ENCODE measurements at regions not wholly inside any gene's neighbourhood (a gene's known extent, or its start where the extent isn't known, plus 50 kb on each side); places are given as distances from the start of the nearest gene placed in this dataset.

- DNase-seq = no peak
- H3K4me1 Mint-ChIP-seq = no peaks in the 10 kb centered on the region
- no peak overlapping the region for H3K27ac Mint-ChIP-seq
- Histone ChIP-seq H3K79me2 (ENCODE audit: insufficient read depth, low read length) (no peaks in the 10 kb centered on the region), H3K27ac (ENCODE audit: low read depth in 1 of 2, low read length in 2 of 2) (no peak overlapping the region), H3K27me3 (ENCODE audit: control insufficient read depth in 2 of 2, insufficient read depth in 2 of 2, low read length in 2 of 2) (no peaks in the 10 kb centered on the region), H3K9ac (ENCODE audit: insufficient read depth, low read length, poor library complexity, severe bottlenecking) (no peak overlapping the region), H4K20me1 (ENCODE audit: insufficient read depth, low read length) (no peaks in the 10 kb centered on the region), H3K4me3 (replicated peaks in 1 of 3; ENCODE audit: low read depth in 2 of 3, low read length in 3 of 3) (no peak overlapping the region), H3K9me3 (replicated peaks in 1 of 2; ENCODE audit: control insufficient read depth in 1 of 2, insufficient read depth in 1 of 2, low read length in 2 of 2) (peaks cover 0 to 10% of the 10 kb centered on the region in 2 donors), H2AFZ (ENCODE audit: insufficient read depth, low read depth, low read length, poor library complexity, severe bottlenecking) (no peak overlapping the region), H3K4me2 (replicated peaks; ENCODE audit: extremely low read depth, low read length, poor library complexity, severe bottlenecking) (no peak overlapping the region), H3K4me1 (ENCODE audit: control insufficient read depth in 1 of 2, insufficient read depth in 2 of 2, low read length in 2 of 2) (no peaks in the 10 kb centered on the region), H3K36me3 (replicated peaks in 1 of 2; ENCODE audit: control insufficient read depth in 1 of 2, insufficient read depth in 2 of 2, low read length in 2 of 2) (no peaks in the 10 kb centered on the region)
- no peaks in the 10 kb centered on the region for H3K36me3 Mint-ChIP-seq
- no peak overlapping the region for H3K4me3 Mint-ChIP-seq
- H3K9me3 Mint-ChIP-seq = peaks cover 2 to 12% (median 8%) of the 10 kb centered on the region in 7 donors
- WGBS (ENCODE audit: insufficient coverage) = no CpG with 5 or more reads among the region's 7 CpGs
- TF ChIP-seq CTCF (IDR thresholded peaks at IDR 0.05) = no peak
- intact Hi-C loops (cut with micrococcal nuclease) = no loop called here
- H3K27me3 Mint-ChIP-seq (ENCODE audit: low read depth in 3 of 3) = no peaks in the 10 kb centered on the region
Measured at GRCh38 chr3:21345382-21345976, 405.5 kb downstream of the ZNF385D start.

- no peak overlapping the region for H3K4me3 Mint-ChIP-seq
- intact Hi-C loops (cut with micrococcal nuclease) = no loop called here
- peaks cover 0 to 2% (median 0%) of the 10 kb centered on the region in 3 donors for H3K27me3 Mint-ChIP-seq (ENCODE audit: low read depth in 3 of 3)
Measured at GRCh38 chr3:21331857-21332256, 419.2 kb downstream of the ZNF385D start.

More at GRCh38 chr3:21331857-21332256, 419.2 kb downstream of the ZNF385D start:
- Histone ChIP-seq H3K36me3 (replicated peaks in 1 of 2; ENCODE audit: control insufficient read depth in 1 of 2, insufficient read depth in 2 of 2, low read length in 2 of 2) (no peaks in the 10 kb centered on the region), H4K20me1 (ENCODE audit: insufficient read depth, low read length) (no peaks in the 10 kb centered on the region), H3K4me2 (replicated peaks; ENCODE audit: extremely low read depth, low read length, poor library complexity, severe bottlenecking) (no peak overlapping the region), H3K27ac (ENCODE audit: low read depth in 1 of 2, low read length in 2 of 2) (no peak overlapping the region), H3K4me3 (replicated peaks in 1 of 3; ENCODE audit: low read depth in 2 of 3, low read length in 3 of 3) (no peak overlapping the region), H3K4me1 (ENCODE audit: control insufficient read depth in 1 of 2, insufficient read depth in 2 of 2, low read length in 2 of 2) (no peaks in the 10 kb centered on the region), H3K27me3 (ENCODE audit: control insufficient read depth in 2 of 2, insufficient read depth in 2 of 2, low read length in 2 of 2) (no peaks in the 10 kb centered on the region), H3K79me2 (ENCODE audit: insufficient read depth, low read length) (no peaks in the 10 kb centered on the region), H2AFZ (ENCODE audit: insufficient read depth, low read depth, low read length, poor library complexity, severe bottlenecking) (no peak overlapping the region), H3K9ac (ENCODE audit: insufficient read depth, low read length, poor library complexity, severe bottlenecking) (no peak overlapping the region), H3K9me3 (replicated peaks in 1 of 2; ENCODE audit: control insufficient read depth in 1 of 2, insufficient read depth in 1 of 2, low read length in 2 of 2) (peaks cover 0 to 7% of the 10 kb centered on the region in 2 donors)
- no peaks in the 10 kb centered on the region for H3K36me3 Mint-ChIP-seq
- H3K9me3 Mint-ChIP-seq = peaks cover 0 to 6% (median 3%) of the 10 kb centered on the region in 7 donors
- no peak for DNase-seq
- no peak for TF ChIP-seq CTCF (IDR thresholded peaks at IDR 0.05)
- 100% methylated on average over 1 of the region's 1 CpG for WGBS (ENCODE audit: insufficient coverage)
- peaks cover 1% of the 10 kb centered on the region for H3K4me1 Mint-ChIP-seq
- H3K27ac Mint-ChIP-seq = no peak overlapping the region

Data from CD14-positive monocyte (primary cell).